ENCODE measurements at regions not wholly inside any gene's neighbourhood (a gene's known extent, or its start where the extent isn't known, plus 50 kb on each side); places are given as distances from the start of the nearest gene placed in this dataset.
A peak's percentile ranks its signal among the peaks of the same experiment; 100 is the strongest.
"Not testable (repeated sequence)": the region's sequence is repeated elsewhere in the genome, so short reads cannot be mapped to it uniquely, and the experiment has no call there.

- H3K36me3 ChIP-seq (ENCODE audit: insufficient read depth, low read length) = peaks cover 48% of the 10 kb centered on the region
- peak overlapping the region; percentile 97 for H3K4me3 ChIP-seq (ENCODE audit: low read depth, low read length, poor library complexity, severe bottlenecking)
- TSS peak; percentile 100 for BruUV-seq (replicated peaks)
- DNase-seq (ENCODE audit: low spot score) = peak; percentile 76
- intact Hi-C loops (cut with micrococcal nuclease; ENCODE audit: unreplicated experiment) = loop anchor here (1.0 kb wide), 2 partner anchors 48 to 54 kb away; no protein-coding TSS in a partner anchor
- ChIA-PET POLR2A (interaction anchor here (1.4 to 5.3 kb wide), 7 partner anchors 10 to 134 kb away, joined by 3 to 311 read pairs (median 72); no protein-coding TSS in a partner anchor), CTCF (ENCODE audit: unreplicated experiment) (interaction anchor here (0.8 to 1.1 kb wide), 2 partner anchors 24 to 131 kb away, joined by 3 to 6 read pairs; no protein-coding TSS in a partner anchor)
- H3K9me2 ChIP-seq (ENCODE audit: insufficient read depth, low read length) = no peaks in the 10 kb centered on the region
- TF ChIP-seq CTCF (conservative IDR thresholded peaks at IDR 0.05; ENCODE audit: low read length) = no peak
- no peak for TF ChIP-seq EZH2phosphoT487 (IDR thresholded peaks at IDR 0.05; ENCODE audit: borderline replicate concordance, low read depth, low read length)
- 0 out of 2 replicates have a peak, but pooled peaks cover 7% of the 10 kb centered on the region for H4K20me1 ChIP-seq (ENCODE audit: insufficient read depth, low read length)
- H2AFZ ChIP-seq (ENCODE audit: low read length) = no peak overlapping the region
- H3K79me2 ChIP-seq (ENCODE audit: insufficient read depth, low read depth, low read length) = peaks cover 90% of the 10 kb centered on the region
- H3K4me2 ChIP-seq (ENCODE audit: low read length) = peak overlapping the region; percentile 97
- H3K9me3 ChIP-seq (ENCODE audit: low read length) = no peaks in the 10 kb centered on the region
- H3K27ac ChIP-seq (ENCODE audit: low read depth, low read length, poor library complexity, severe bottlenecking) = peak overlapping the region; percentile 100
- peaks cover 66% of the 10 kb centered on the region for H3K4me1 ChIP-seq (ENCODE audit: insufficient read depth, low read length, poor library complexity, severe bottlenecking)
Observed at GRCh38 chr2:88885679-88886416, 194.4 kb downstream of the RPIA start.

GRCh38 chr2:88887466-88887865 is 196.0 kb downstream of the RPIA start:
- Histone ChIP-seq H3K4me3 (ENCODE audit: low read depth, low read length, poor library complexity, severe bottlenecking) (peak overlapping the region; percentile 97), H3K4me1 (ENCODE audit: insufficient read depth, low read length, poor library complexity, severe bottlenecking) (peaks cover 66% of the 10 kb centered on the region), H3K4me2 (ENCODE audit: low read length) (peak overlapping the region; percentile 97), H3K27ac (ENCODE audit: low read depth, low read length, poor library complexity, severe bottlenecking) (peak overlapping the region; percentile 100), H3K36me3 (ENCODE audit: insufficient read depth, low read length) (peaks cover 51% of the 10 kb centered on the region), H3K79me2 (ENCODE audit: insufficient read depth, low read depth, low read length) (peaks cover 100% of the 10 kb centered on the region)
- H4K20me1 ChIP-seq (ENCODE audit: insufficient read depth, low read length); H3K9me3 ChIP-seq (ENCODE audit: low read length); DNase-seq (ENCODE audit: low spot score); H2AFZ ChIP-seq (ENCODE audit: low read length); H3K9me2 ChIP-seq (ENCODE audit: insufficient read depth, low read length); intact Hi-C loops (cut with micrococcal nuclease; ENCODE audit: unreplicated experiment); BruUV-seq (replicated peaks): not testable (repeated sequence)
- CTCF ChIA-PET (ENCODE audit: unreplicated experiment) = interaction anchor here (0.8 kb wide), 1 partner anchor 24 kb away, joined by 5 read pairs; no protein-coding TSS in a partner anchor
- POLR2A ChIA-PET = interaction anchor here (1.0 to 3.6 kb wide), 3 partner anchors 9 to 24 kb away, joined by 4 to 28 read pairs (median 16); no protein-coding TSS in a partner anchor

- Histone ChIP-seq H3K4me2 (ENCODE audit: low read length) (peak overlapping the region; percentile 62), H2AFZ (ENCODE audit: low read length) (no peak overlapping the region), H3K4me1 (ENCODE audit: insufficient read depth, low read length, poor library complexity, severe bottlenecking) (peaks cover 60% of the 10 kb centered on the region), H3K79me2 (ENCODE audit: insufficient read depth, low read depth, low read length) (peaks cover 100% of the 10 kb centered on the region), H3K27ac (ENCODE audit: low read depth, low read length, poor library complexity, severe bottlenecking) (peak overlapping the region; percentile 60), H3K36me3 (ENCODE audit: insufficient read depth, low read length) (peaks cover 45% of the 10 kb centered on the region), H3K9me2 (ENCODE audit: insufficient read depth, low read length) (no peaks in the 10 kb centered on the region), H4K20me1 (ENCODE audit: insufficient read depth, low read length) (0 out of 2 replicates have a peak, but pooled peaks cover 7% of the 10 kb centered on the region), H3K9me3 (ENCODE audit: low read length) (no peaks in the 10 kb centered on the region), H3K4me3 (ENCODE audit: low read depth, low read length, poor library complexity, severe bottlenecking) (no peak overlapping the region)
- no peak for DNase-seq (ENCODE audit: low spot score)
- no TSS peak for BruUV-seq (replicated peaks)
- no peak for TF ChIP-seq EZH2phosphoT487 (IDR thresholded peaks at IDR 0.05; ENCODE audit: borderline replicate concordance, low read depth, low read length)
- TF ChIP-seq CTCF (conservative IDR thresholded peaks at IDR 0.05; ENCODE audit: low read length) = no peak
- intact Hi-C loops (cut with micrococcal nuclease; ENCODE audit: unreplicated experiment) = no loop called here
- CTCF ChIA-PET (ENCODE audit: unreplicated experiment) = no interaction called here
- POLR2A ChIA-PET = interaction anchor here (1.6 to 5.2 kb wide), 2 partner anchors 28 to 30 kb away, joined by 4 to 36 read pairs; no protein-coding TSS in a partner anchor
Observed at GRCh38 chr2:88892207-88892606, 200.7 kb downstream of the RPIA start.

Measured in OCI-LY7 (cell line).